HCT116 (cell line): ENCODE measurements at regions not wholly inside any gene's neighbourhood (a gene's known extent, or its start where the extent isn't known, plus 50 kb on each side); places are given as distances from the start of the nearest gene placed in this dataset.

Source experiments
- CTCF ChIP-seq, 3 experiments: fragments of 200-600 bp in 1 of 3; sonication (generic) in 1 of 3; IDR thresholded peaks in 2 of 3; conservative IDR thresholded peaks in 1 of 3; 2 replicates each; pipeline ENCODE4 v1.5.1; 2012 to 2017; ENCODE audit warnings: low read depth in 2 of 3, low read length in 2 of 3, antibody characterized with exemption in 1 of 3, borderline replicate concordance in 1 of 3, control low read depth in 1 of 3, mild to moderate bottlenecking in 1 of 3, mixed read lengths in 1 of 3, mixed run types in 1 of 3, moderate library complexity in 1 of 3; ENCODE audit not compliant: insufficient read depth in 1 of 3
- EZH2 ChIP-seq: fragments of 200-600 bp; sonication (generic); IDR thresholded peaks from 2 replicates; pipeline ENCODE4 v1.6.1; 2017; ENCODE audit warnings: antibody characterized with exemption, mixed run types
- EZH2phosphoT487 ChIP-seq: fragments of 200-600 bp; IDR thresholded peaks from 2 replicates; pipeline ENCODE4 v1.6.1; 2018; ENCODE audit warnings: antibody characterized with exemption, borderline replicate concordance
- POLR2A ChIP-seq: IDR thresholded peaks from 2 replicates; pipeline ENCODE4 v1.7.0; 2011; ENCODE audit warnings: borderline replicate concordance; ENCODE audit not compliant: insufficient read depth, insufficient read length; ENCODE audit errors: extremely low read depth
- POLR2AphosphoS5 ChIP-seq: IDR thresholded peaks from 2 replicates; pipeline ENCODE4 v1.6.1; 2011; ENCODE audit warnings: mild to moderate bottlenecking, low read depth, low read length, moderate library complexity
- SIN3A ChIP-seq: IDR thresholded peaks from 2 replicates; pipeline ENCODE4 v1.6.1; 2012; ENCODE audit warnings: low read depth
- ZNF274 ChIP-seq: fragments of 200-500 bp; sonication (Bioruptor generic); IDR thresholded peaks from 2 replicates; pipeline ENCODE4 v1.6.1; 2014; ENCODE audit warnings: mild to moderate bottlenecking, low read depth, low read length, inconsistent platforms

GRCh38 chr4:41478518-41478917, 59.4 kb upstream of the LIMCH1 start:
- TF ChIP-seq SIN3A (no peak), CTCF (IDR thresholded peaks at IDR 0.05 in 2 of 3, conservative IDR thresholded peaks at IDR 0.05 in 1 of 3; ENCODE audit: borderline replicate concordance in 1 of 3, insufficient read depth in 1 of 3, low read depth in 2 of 3, low read length in 2 of 3) (no peak), EZH2phosphoT487 (no peak), POLR2A (no peak), ZNF274 (no peak), EZH2 (no peak), POLR2AphosphoS5 (no peak)
